ENCODE measurements at regions not wholly inside any gene's neighbourhood (a gene's known extent, or its start where the extent isn't known, plus 50 kb on each side); places are given as distances from the start of the nearest gene placed in this dataset.

DNA sequence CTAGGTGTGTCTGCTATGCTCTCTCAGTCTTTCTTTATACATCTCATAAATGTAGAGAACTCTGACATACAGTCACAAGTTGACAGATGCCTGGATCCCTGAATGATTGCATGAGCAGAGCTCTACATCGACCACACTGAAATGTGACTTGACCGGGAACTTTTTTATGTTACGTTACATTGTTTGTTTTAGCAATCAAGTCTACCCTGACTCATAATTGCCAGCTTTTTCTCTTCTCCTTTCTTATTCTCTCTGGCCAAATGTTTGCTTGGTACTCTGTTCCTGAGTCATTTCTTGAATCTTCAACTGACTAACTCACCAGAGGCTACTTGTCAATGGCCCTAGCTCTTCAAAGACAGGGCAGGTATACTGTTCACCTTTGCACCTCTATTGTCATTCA lies 213.6 kb upstream of the DTNBP1 start:
- Histone ChIP-seq H3K9ac (ENCODE audit: low read length) (no peak overlapping the region), H3K27me3 (ENCODE audit: insufficient read depth, low read length) (no peaks in the 10 kb centered on the region), H3K9me3 (ENCODE audit: control insufficient read depth in 1 of 2, insufficient read depth in 1 of 2, low read depth in 1 of 2, low read length in 2 of 2) (no peaks in the 10 kb centered on the region), H4K20me1 (ENCODE audit: insufficient read depth) (no peaks in the 10 kb centered on the region), H3K4me1 (ENCODE audit: control insufficient read depth in 1 of 2, insufficient read depth in 2 of 2, low read length in 2 of 2) (no peaks in the 10 kb centered on the region), H3K27ac (ENCODE audit: low read depth, low read length) (no peak overlapping the region), H3K79me2 (ENCODE audit: insufficient read depth, low read length) (no peaks in the 10 kb centered on the region), H3K4me2 (ENCODE audit: low read length) (no peak overlapping the region), H3K4me3 (replicated peaks in 1 of 2; ENCODE audit: low read depth in 1 of 2, low read length in 2 of 2) (no peak overlapping the region), H3K9me2 (ENCODE audit: insufficient read depth) (no peaks in the 10 kb centered on the region), H2AFZ (ENCODE audit: low read depth, low read length, poor library complexity, severe bottlenecking) (no peak overlapping the region), H3K36me3 (ENCODE audit: control insufficient read depth in 1 of 2, insufficient read depth in 2 of 2, low read length in 2 of 2) (no peaks in the 10 kb centered on the region)
- ChIA-PET CTCF (no interaction called here), POLR2A (no interaction called here), RAD21 (ENCODE audit: low non-redundant PET in 1 of 2, low total read pairs in 2 of 2, uncharacterized antibody in 2 of 2, unreplicated experiment in 2 of 2) (no interaction called here)
- TF ChIP-seq POLR2A (IDR thresholded peaks at IDR 0.05; ENCODE audit: borderline replicate concordance, extremely low read depth, insufficient read depth, insufficient read length): no peak
- TF ChIP-seq RAD21 (IDR thresholded peaks at IDR 0.05; ENCODE audit: low read depth): no peak
- no peak for TF ChIP-seq EZH2 (IDR thresholded peaks at IDR 0.05)
- TF ChIP-seq POLR2AphosphoS5 (IDR thresholded peaks at IDR 0.05; ENCODE audit: low read depth, low read length): no peak
- TF ChIP-seq YY1 (IDR thresholded peaks at IDR 0.05; ENCODE audit: extremely low read depth, insufficient replicate concordance, low read depth, low read length): no peak
- TF ChIP-seq, protein P1, sequence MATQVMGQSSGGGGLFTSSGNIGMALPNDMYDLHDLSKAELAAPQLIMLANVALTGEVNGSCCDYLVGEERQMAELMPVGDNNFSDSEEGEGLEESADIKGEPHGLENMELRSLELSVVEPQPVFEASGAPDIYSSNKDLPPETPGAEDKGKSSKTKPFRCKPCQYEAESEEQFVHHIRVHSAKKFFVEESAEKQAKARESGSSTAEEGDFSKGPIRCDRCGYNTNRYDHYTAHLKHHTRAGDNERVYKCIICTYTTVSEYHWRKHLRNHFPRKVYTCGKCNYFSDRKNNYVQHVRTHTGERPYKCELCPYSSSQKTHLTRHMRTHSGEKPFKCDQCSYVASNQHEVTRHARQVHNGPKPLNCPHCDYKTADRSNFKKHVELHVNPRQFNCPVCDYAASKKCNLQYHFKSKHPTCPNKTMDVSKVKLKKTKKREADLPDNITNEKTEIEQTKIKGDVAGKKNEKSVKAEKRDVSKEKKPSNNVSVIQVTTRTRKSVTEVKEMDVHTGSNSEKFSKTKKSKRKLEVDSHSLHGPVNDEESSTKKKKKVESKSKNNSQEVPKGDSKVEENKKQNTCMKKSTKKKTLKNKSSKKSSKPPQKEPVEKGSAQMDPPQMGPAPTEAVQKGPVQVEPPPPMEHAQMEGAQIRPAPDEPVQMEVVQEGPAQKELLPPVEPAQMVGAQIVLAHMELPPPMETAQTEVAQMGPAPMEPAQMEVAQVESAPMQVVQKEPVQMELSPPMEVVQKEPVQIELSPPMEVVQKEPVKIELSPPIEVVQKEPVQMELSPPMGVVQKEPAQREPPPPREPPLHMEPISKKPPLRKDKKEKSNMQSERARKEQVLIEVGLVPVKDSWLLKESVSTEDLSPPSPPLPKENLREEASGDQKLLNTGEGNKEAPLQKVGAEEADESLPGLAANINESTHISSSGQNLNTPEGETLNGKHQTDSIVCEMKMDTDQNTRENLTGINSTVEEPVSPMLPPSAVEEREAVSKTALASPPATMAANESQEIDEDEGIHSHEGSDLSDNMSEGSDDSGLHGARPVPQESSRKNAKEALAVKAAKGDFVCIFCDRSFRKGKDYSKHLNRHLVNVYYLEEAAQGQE (IDR thresholded peaks at IDR 0.05; ENCODE audit: low read depth): no peak
- no peak for TF ChIP-seq TCF7L2 (IDR thresholded peaks at IDR 0.05; ENCODE audit: borderline replicate concordance, extremely low read depth, insufficient read depth, insufficient read length)
- DNase-seq (ENCODE audit: low read depth, low spot score) (no peak), ATAC-seq (no peak)
- intact Hi-C loops (cut with micrococcal nuclease): no loop called here
- BruUV-seq (replicated peaks): no TSS peak

- intact Hi-C loops (cut with micrococcal nuclease): no loop called here
- Histone ChIP-seq H3K4me1 (ENCODE audit: control insufficient read depth in 1 of 2, insufficient read depth in 2 of 2, low read length in 2 of 2) (no peaks in the 10 kb centered on the region), H3K9ac (ENCODE audit: low read length) (no peak overlapping the region), H3K9me2 (ENCODE audit: insufficient read depth) (no peaks in the 10 kb centered on the region), H2AFZ (ENCODE audit: low read depth, low read length, poor library complexity, severe bottlenecking) (no peak overlapping the region), H3K27me3 (ENCODE audit: insufficient read depth, low read length) (no peaks in the 10 kb centered on the region), H3K4me2 (ENCODE audit: low read length) (no peak overlapping the region), H3K36me3 (ENCODE audit: control insufficient read depth in 1 of 2, insufficient read depth in 2 of 2, low read length in 2 of 2) (no peaks in the 10 kb centered on the region), H3K27ac (ENCODE audit: low read depth, low read length) (no peak overlapping the region), H3K9me3 (ENCODE audit: control insufficient read depth in 1 of 2, insufficient read depth in 1 of 2, low read depth in 1 of 2, low read length in 2 of 2) (no peaks in the 10 kb centered on the region), H4K20me1 (ENCODE audit: insufficient read depth) (no peaks in the 10 kb centered on the region), H3K79me2 (ENCODE audit: insufficient read depth, low read length) (no peaks in the 10 kb centered on the region), H3K4me3 (replicated peaks in 1 of 2; ENCODE audit: low read depth in 1 of 2, low read length in 2 of 2) (no peak overlapping the region)
- ChIA-PET POLR2A (no interaction called here), CTCF (no interaction called here), RAD21 (ENCODE audit: low non-redundant PET in 1 of 2, low total read pairs in 2 of 2, uncharacterized antibody in 2 of 2, unreplicated experiment in 2 of 2) (no interaction called here)
- no TSS peak for BruUV-seq (replicated peaks)
- DNase-seq (ENCODE audit: low read depth, low spot score) (no peak), ATAC-seq (no peak)
- TF ChIP-seq FOSL1 (IDR thresholded peaks at IDR 0.05; ENCODE audit: low read depth) (no peak), SIN3A (IDR thresholded peaks at IDR 0.05; ENCODE audit: low read depth) (no peak), CEBPB (IDR thresholded peaks at IDR 0.05; ENCODE audit: low read depth) (no peak), JUND (IDR thresholded peaks at IDR 0.05) (no peak), YY1 (IDR thresholded peaks at IDR 0.05; ENCODE audit: extremely low read depth, insufficient replicate concordance, low read depth, low read length) (no peak), ELF1 (IDR thresholded peaks at IDR 0.05; ENCODE audit: borderline replicate concordance, low read depth) (no peak), POLR2A (IDR thresholded peaks at IDR 0.05; ENCODE audit: borderline replicate concordance, extremely low read depth, insufficient read depth, insufficient read length) (no peak), POLR2AphosphoS5 (IDR thresholded peaks at IDR 0.05; ENCODE audit: low read depth, low read length) (no peak), SP1 (IDR thresholded peaks at IDR 0.05; ENCODE audit: low read depth) (no peak), CBX3 (IDR thresholded peaks at IDR 0.05; ENCODE audit: low read depth) (no peak)
- TF ChIP-seq, protein P2, sequence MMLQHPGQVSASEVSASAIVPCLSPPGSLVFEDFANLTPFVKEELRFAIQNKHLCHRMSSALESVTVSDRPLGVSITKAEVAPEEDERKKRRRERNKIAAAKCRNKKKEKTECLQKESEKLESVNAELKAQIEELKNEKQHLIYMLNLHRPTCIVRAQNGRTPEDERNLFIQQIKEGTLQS (IDR thresholded peaks at IDR 0.05): no peak
- TF ChIP-seq, protein P3, sequence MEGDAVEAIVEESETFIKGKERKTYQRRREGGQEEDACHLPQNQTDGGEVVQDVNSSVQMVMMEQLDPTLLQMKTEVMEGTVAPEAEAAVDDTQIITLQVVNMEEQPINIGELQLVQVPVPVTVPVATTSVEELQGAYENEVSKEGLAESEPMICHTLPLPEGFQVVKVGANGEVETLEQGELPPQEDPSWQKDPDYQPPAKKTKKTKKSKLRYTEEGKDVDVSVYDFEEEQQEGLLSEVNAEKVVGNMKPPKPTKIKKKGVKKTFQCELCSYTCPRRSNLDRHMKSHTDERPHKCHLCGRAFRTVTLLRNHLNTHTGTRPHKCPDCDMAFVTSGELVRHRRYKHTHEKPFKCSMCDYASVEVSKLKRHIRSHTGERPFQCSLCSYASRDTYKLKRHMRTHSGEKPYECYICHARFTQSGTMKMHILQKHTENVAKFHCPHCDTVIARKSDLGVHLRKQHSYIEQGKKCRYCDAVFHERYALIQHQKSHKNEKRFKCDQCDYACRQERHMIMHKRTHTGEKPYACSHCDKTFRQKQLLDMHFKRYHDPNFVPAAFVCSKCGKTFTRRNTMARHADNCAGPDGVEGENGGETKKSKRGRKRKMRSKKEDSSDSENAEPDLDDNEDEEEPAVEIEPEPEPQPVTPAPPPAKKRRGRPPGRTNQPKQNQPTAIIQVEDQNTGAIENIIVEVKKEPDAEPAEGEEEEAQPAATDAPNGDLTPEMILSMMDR (IDR thresholded peaks at IDR 0.05 in 2 of 3, conservative IDR thresholded peaks at IDR 0.05 in 1 of 3; ENCODE audit: borderline replicate concordance in 1 of 3, insufficient read depth in 1 of 3, low read depth in 2 of 3, low read length in 2 of 3): no peak
- TF ChIP-seq, protein P4, sequence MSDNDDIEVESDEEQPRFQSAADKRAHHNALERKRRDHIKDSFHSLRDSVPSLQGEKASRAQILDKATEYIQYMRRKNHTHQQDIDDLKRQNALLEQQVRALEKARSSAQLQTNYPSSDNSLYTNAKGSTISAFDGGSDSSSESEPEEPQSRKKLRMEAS (IDR thresholded peaks at IDR 0.05): no peak
Observed at GRCh38 chr6:15875797-15876196, 213.0 kb upstream of the DTNBP1 start.
